ENCODE measurements at regions not wholly inside any gene's neighbourhood (a gene's known extent, or its start where the extent isn't known, plus 50 kb on each side); places are given as distances from the start of the nearest gene placed in this dataset.

DNA sequence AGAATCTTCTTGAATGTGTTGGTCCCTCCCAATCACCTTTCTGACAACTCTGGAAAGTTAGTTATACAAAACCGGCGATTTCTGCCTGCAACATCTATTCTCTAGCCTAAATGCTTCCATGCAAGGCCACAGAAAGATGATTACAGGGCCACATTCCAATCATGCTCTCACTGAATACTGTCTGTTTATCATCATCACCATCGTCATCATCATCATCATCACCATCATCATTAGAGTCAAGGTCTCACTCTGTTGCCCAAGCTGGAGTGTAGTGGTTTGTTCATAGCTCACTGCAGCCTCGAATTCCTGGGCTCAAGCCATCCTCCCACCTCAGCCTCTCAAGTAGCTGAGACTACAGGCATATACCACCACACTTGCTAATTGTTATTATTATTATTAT, 521.2 kb upstream of the DAB1 start:
- Histone ChIP-seq H3K4me1 (ENCODE audit: control insufficient read depth, low read depth, low read length) (no peaks in the 10 kb centered on the region), H3K9me3 (ENCODE audit: control insufficient read depth, low read depth, low read length) (no peaks in the 10 kb centered on the region), H3K4me3 (ENCODE audit: low read length) (no peak overlapping the region), H3K27me3 (ENCODE audit: control insufficient read depth, insufficient read depth, low read length) (no peaks in the 10 kb centered on the region), H3K27ac (ENCODE audit: low read length) (no peak overlapping the region), H3K36me3 (ENCODE audit: control insufficient read depth, low read depth, low read length) (no peaks in the 10 kb centered on the region), H3K9ac (ENCODE audit: low read length) (no peak overlapping the region)

DNA sequence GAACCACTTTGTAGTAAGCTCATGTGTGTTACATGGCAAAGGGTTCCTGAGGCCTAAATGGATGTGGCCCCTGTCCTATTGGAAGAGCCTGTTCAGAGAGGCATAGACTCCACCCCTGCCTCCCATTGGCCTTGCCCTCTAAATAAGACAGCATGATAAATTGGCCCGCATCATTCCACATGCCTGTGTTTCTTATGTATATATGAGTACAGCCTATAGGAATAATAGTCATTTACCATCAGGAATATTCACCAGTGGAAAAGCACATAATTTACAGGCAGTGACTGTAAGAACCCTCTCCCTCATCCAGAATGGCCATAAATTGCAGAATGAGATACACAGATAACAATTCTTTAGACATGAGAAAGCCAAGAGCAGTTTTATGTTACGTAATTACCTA, 519.5 kb upstream of the DAB1 start:
- no peaks in the 10 kb centered on the region for H3K27me3 ChIP-seq (ENCODE audit: control insufficient read depth, insufficient read depth, low read length)
- no peak overlapping the region for H3K4me3 ChIP-seq (ENCODE audit: low read length)
- H3K4me1 ChIP-seq (ENCODE audit: control insufficient read depth, low read depth, low read length): no peaks in the 10 kb centered on the region
- no peaks in the 10 kb centered on the region for H3K9me3 ChIP-seq (ENCODE audit: control insufficient read depth, low read depth, low read length)
- no peaks in the 10 kb centered on the region for H3K36me3 ChIP-seq (ENCODE audit: control insufficient read depth, low read depth, low read length)
- no peak overlapping the region for H3K9ac ChIP-seq (ENCODE audit: low read length)
- H3K27ac ChIP-seq (ENCODE audit: low read length): no peak overlapping the region

DNA sequence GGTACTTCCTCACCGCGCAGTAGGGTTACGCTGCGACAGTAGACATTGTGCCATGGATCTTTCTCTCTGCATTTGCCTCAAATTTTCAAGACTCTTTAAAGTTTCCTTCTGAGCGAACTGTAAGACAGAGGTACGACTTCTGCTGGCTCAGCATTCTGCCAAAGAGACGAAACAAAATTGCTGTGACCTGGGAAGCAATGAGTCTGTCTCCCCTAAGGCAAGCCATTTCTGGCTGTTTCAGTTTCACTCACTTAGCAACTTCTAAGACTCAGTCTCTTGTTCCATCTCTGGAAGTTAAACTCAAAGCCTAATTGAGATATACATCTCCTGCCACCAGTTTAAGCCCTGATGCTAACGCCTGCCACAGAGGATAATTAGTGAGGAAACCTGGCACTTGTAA, 510.9 kb upstream of the DAB1 start:
- Histone ChIP-seq H3K4me1 (ENCODE audit: control insufficient read depth, low read depth, low read length) (no peaks in the 10 kb centered on the region), H3K9me3 (ENCODE audit: control insufficient read depth, low read depth, low read length) (no peaks in the 10 kb centered on the region), H3K27ac (ENCODE audit: low read length) (no peak overlapping the region), H3K36me3 (ENCODE audit: control insufficient read depth, low read depth, low read length) (no peaks in the 10 kb centered on the region), H3K4me3 (ENCODE audit: low read length) (no peak overlapping the region), H3K27me3 (ENCODE audit: control insufficient read depth, insufficient read depth, low read length) (no peaks in the 10 kb centered on the region), H3K9ac (ENCODE audit: low read length) (no peak overlapping the region)

GRCh38 chr1:57927003-57927402, 503.1 kb upstream of the DAB1 start:
- H3K27me3 ChIP-seq (ENCODE audit: control insufficient read depth, insufficient read depth, low read length): no peaks in the 10 kb centered on the region
- H3K4me1 ChIP-seq (ENCODE audit: control insufficient read depth, low read depth, low read length): peaks cover 6% of the 10 kb centered on the region
- H3K9ac ChIP-seq (ENCODE audit: low read length): no peak overlapping the region
- H3K4me3 ChIP-seq (ENCODE audit: low read length): no peak overlapping the region
- H3K27ac ChIP-seq (ENCODE audit: low read length): no peak overlapping the region
- no peaks in the 10 kb centered on the region for H3K36me3 ChIP-seq (ENCODE audit: control insufficient read depth, low read depth, low read length)
- H3K9me3 ChIP-seq (ENCODE audit: control insufficient read depth, low read depth, low read length): no peaks in the 10 kb centered on the region

DNA sequence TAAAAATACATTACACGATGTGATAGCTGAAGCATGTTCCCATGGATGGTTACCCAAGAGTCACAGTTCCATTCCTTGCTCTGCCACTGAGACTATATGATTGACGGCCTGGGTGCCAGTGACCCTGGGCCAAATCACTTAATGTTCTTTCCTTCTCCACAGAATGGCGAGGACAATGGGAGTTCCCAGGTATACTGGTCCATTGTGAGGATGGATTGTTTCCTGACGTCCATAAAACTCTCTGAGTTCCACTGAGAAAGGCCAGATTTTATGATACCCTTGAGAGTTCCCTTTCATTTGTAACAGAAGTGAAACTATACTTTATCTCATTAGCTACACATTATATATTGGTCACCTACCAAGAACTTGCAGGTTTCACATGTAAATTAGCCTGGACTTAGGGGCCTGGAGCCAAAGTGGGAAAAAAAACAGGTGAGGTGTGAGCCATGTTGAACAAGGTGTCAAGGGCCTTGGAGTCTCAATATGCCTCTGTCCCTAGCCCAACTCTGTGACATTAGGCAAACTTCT, 502.2 kb upstream of the DAB1 start:
- H3K4me3 ChIP-seq (ENCODE audit: low read length): no peak overlapping the region
- peaks cover 6% of the 10 kb centered on the region for H3K4me1 ChIP-seq (ENCODE audit: control insufficient read depth, low read depth, low read length)
- no peaks in the 10 kb centered on the region for H3K27me3 ChIP-seq (ENCODE audit: control insufficient read depth, insufficient read depth, low read length)
- H3K27ac ChIP-seq (ENCODE audit: low read length): no peak overlapping the region
- H3K36me3 ChIP-seq (ENCODE audit: control insufficient read depth, low read depth, low read length): no peaks in the 10 kb centered on the region
- no peak overlapping the region for H3K9ac ChIP-seq (ENCODE audit: low read length)
- H3K9me3 ChIP-seq (ENCODE audit: control insufficient read depth, low read depth, low read length): no peaks in the 10 kb centered on the region

DNA sequence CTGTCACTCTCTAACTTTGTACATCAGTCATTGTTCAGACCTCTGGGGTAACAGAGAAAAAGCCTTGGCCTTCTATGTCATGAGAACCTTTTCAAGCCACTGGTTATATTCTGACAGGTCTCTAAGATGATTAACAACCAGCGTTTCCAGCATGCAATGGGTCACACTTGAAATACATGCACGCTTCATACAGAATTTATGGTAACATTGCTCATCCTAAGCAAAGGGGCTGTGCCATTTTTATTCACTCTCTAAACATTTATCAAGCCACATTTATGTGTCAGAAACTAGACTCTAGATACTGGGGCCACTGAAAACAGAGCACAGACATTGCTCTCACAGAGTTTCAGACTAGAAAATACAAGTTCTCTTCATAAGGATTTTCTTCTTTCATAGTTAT, 501.4 kb upstream of the DAB1 start:
- H3K27me3 ChIP-seq (ENCODE audit: control insufficient read depth, insufficient read depth, low read length): no peaks in the 10 kb centered on the region
- no peak overlapping the region for H3K9ac ChIP-seq (ENCODE audit: low read length)
- no peak overlapping the region for H3K27ac ChIP-seq (ENCODE audit: low read length)
- H3K9me3 ChIP-seq (ENCODE audit: control insufficient read depth, low read depth, low read length): no peaks in the 10 kb centered on the region
- H3K36me3 ChIP-seq (ENCODE audit: control insufficient read depth, low read depth, low read length): no peaks in the 10 kb centered on the region
- peaks cover 6% of the 10 kb centered on the region for H3K4me1 ChIP-seq (ENCODE audit: control insufficient read depth, low read depth, low read length)
- H3K4me3 ChIP-seq (ENCODE audit: low read length): no peak overlapping the region

DNA sequence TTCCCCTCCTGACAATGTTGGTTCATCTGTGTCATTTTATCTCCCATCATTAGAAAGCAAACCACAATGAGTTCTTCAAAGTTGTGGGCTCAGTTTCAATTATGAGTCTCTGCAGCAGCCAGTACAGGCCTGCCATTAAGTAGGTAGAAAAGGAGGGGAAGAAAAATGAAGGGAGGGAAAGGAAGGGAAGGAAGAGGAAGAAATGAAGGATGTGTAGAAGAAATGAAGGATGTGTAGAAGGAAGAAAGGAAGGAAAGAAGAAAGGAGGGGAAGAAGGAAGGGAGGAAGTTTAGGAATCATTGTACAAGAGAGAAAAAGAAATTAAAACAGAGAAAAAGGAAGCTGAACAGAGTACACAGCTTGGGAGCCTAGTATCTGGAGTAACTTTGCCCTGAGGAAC, 498.3 kb upstream of the DAB1 start:
- H3K9ac ChIP-seq (ENCODE audit: low read length): no peak overlapping the region
- no peaks in the 10 kb centered on the region for H3K9me3 ChIP-seq (ENCODE audit: control insufficient read depth, low read depth, low read length)
- H3K4me3 ChIP-seq (ENCODE audit: low read length): no peak overlapping the region
- no peaks in the 10 kb centered on the region for H3K27me3 ChIP-seq (ENCODE audit: control insufficient read depth, insufficient read depth, low read length)
- H3K36me3 ChIP-seq (ENCODE audit: control insufficient read depth, low read depth, low read length): no peaks in the 10 kb centered on the region
- no peak overlapping the region for H3K27ac ChIP-seq (ENCODE audit: low read length)
- H3K4me1 ChIP-seq (ENCODE audit: control insufficient read depth, low read depth, low read length): no peaks in the 10 kb centered on the region

DNA sequence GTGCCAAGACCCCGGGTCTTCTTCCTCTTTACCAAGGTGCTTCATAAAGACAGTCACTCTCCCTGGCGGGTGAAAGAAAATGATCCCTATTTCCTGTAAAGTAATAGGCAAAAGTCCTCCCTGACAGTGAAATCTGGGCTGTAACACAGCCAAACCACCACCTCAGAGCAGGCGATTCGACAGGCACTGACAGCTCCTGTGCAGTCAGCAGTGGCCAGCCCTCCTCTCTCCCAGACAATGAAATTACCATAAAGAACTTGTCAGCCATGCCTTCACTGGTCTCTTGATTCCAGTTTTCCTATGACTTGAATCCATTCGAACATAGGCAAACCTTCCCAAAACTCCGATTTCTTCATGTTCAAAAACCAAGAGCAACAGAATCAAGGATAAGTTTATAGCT, 492.2 kb upstream of the DAB1 start:
- no peak overlapping the region for H3K27ac ChIP-seq (ENCODE audit: low read length)
- H3K36me3 ChIP-seq (ENCODE audit: control insufficient read depth, low read depth, low read length): no peaks in the 10 kb centered on the region
- no peaks in the 10 kb centered on the region for H3K27me3 ChIP-seq (ENCODE audit: control insufficient read depth, insufficient read depth, low read length)
- no peak overlapping the region for H3K9ac ChIP-seq (ENCODE audit: low read length)
- H3K9me3 ChIP-seq (ENCODE audit: control insufficient read depth, low read depth, low read length): no peaks in the 10 kb centered on the region
- no peak overlapping the region for H3K4me3 ChIP-seq (ENCODE audit: low read length)
- no peaks in the 10 kb centered on the region for H3K4me1 ChIP-seq (ENCODE audit: control insufficient read depth, low read depth, low read length)

- Histone ChIP-seq H3K4me1 (ENCODE audit: control insufficient read depth, low read depth, low read length) (no peaks in the 10 kb centered on the region), H3K9ac (ENCODE audit: low read length) (no peak overlapping the region), H3K27ac (ENCODE audit: low read length) (no peak overlapping the region), H3K36me3 (ENCODE audit: control insufficient read depth, low read depth, low read length) (no peaks in the 10 kb centered on the region), H3K27me3 (ENCODE audit: control insufficient read depth, insufficient read depth, low read length) (no peaks in the 10 kb centered on the region), H3K9me3 (ENCODE audit: control insufficient read depth, low read depth, low read length) (no peaks in the 10 kb centered on the region), H3K4me3 (ENCODE audit: low read length) (no peak overlapping the region)
These were observed 487.6 kb upstream of the DAB1 start for GRCh38 chr1:57911427-57911826.

GRCh38 chr1:57910782-57911181, 486.9 kb upstream of the DAB1 start:
- Histone ChIP-seq H3K27me3 (ENCODE audit: control insufficient read depth, insufficient read depth, low read length) (no peaks in the 10 kb centered on the region), H3K9ac (ENCODE audit: low read length) (no peak overlapping the region), H3K36me3 (ENCODE audit: control insufficient read depth, low read depth, low read length) (no peaks in the 10 kb centered on the region), H3K27ac (ENCODE audit: low read length) (no peak overlapping the region), H3K4me1 (ENCODE audit: control insufficient read depth, low read depth, low read length) (no peaks in the 10 kb centered on the region), H3K4me3 (ENCODE audit: low read length) (no peak overlapping the region), H3K9me3 (ENCODE audit: control insufficient read depth, low read depth, low read length) (no peaks in the 10 kb centered on the region)

GRCh38 chr1:57910305-57910704, 486.4 kb upstream of the DAB1 start:
- no peak overlapping the region for H3K9ac ChIP-seq (ENCODE audit: low read length)
- no peaks in the 10 kb centered on the region for H3K36me3 ChIP-seq (ENCODE audit: control insufficient read depth, low read depth, low read length)
- H3K27me3 ChIP-seq (ENCODE audit: control insufficient read depth, insufficient read depth, low read length): no peaks in the 10 kb centered on the region
- no peak overlapping the region for H3K27ac ChIP-seq (ENCODE audit: low read length)
- no peaks in the 10 kb centered on the region for H3K4me1 ChIP-seq (ENCODE audit: control insufficient read depth, low read depth, low read length)
- no peaks in the 10 kb centered on the region for H3K9me3 ChIP-seq (ENCODE audit: control insufficient read depth, low read depth, low read length)
- no peak overlapping the region for H3K4me3 ChIP-seq (ENCODE audit: low read length)

GRCh38 chr1:57908147-57908890, 484.5 kb upstream of the DAB1 start:
- H3K27ac ChIP-seq (ENCODE audit: low read length): no peak overlapping the region
- H3K4me3 ChIP-seq (ENCODE audit: low read length): no peak overlapping the region
- no peak overlapping the region for H3K9ac ChIP-seq (ENCODE audit: low read length)
- no peaks in the 10 kb centered on the region for H3K4me1 ChIP-seq (ENCODE audit: control insufficient read depth, low read depth, low read length)
- no peaks in the 10 kb centered on the region for H3K9me3 ChIP-seq (ENCODE audit: control insufficient read depth, low read depth, low read length)
- H3K27me3 ChIP-seq (ENCODE audit: control insufficient read depth, insufficient read depth, low read length): no peaks in the 10 kb centered on the region
- no peaks in the 10 kb centered on the region for H3K36me3 ChIP-seq (ENCODE audit: control insufficient read depth, low read depth, low read length)
